ENCODE measurements at regions not wholly inside any gene's neighbourhood (a gene's known extent, or its start where the extent isn't known, plus 50 kb on each side); places are given as distances from the start of the nearest gene placed in this dataset.
"Not testable (repeated sequence)": the region's sequence is repeated elsewhere in the genome, so short reads cannot be mapped to it uniquely, and the experiment has no call there.

DNA sequence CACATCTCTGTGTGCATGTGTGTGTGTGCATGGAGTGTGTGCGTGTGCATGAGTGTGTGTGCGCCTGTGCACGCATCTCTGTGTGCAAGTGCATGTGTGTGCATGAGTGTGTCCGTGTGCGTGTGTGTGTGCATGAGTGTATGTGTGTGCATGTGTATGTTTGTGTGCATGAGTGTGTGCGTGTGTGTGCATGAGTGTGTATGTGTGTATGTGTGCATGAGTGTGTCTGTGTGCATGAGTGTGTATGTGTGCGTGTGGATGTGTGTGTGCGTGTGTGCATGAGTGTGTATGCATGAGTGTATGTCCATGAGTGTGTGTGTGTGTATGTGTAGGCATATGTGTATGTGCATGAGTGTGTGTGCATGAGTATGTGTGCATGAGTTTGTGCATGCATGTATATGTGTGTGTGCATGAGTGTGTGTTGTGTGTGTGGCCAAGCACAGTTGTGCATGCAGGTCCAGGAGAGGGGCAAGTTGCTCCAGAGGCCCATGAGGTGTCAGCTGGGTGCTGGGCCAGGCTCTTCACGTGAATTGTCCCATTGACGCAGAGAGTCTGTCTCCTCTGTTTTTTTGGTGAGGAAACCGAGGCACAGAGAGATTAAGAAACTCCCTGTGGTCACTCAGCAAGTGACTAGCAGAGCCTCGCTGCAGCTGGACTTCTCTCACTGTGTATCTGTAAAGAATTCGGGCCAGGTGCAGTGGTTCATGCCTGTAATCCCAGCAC, 75.5 kb downstream of the ASB1 start:
- DNase-seq (ENCODE audit: low read depth), result no peak

DNA sequence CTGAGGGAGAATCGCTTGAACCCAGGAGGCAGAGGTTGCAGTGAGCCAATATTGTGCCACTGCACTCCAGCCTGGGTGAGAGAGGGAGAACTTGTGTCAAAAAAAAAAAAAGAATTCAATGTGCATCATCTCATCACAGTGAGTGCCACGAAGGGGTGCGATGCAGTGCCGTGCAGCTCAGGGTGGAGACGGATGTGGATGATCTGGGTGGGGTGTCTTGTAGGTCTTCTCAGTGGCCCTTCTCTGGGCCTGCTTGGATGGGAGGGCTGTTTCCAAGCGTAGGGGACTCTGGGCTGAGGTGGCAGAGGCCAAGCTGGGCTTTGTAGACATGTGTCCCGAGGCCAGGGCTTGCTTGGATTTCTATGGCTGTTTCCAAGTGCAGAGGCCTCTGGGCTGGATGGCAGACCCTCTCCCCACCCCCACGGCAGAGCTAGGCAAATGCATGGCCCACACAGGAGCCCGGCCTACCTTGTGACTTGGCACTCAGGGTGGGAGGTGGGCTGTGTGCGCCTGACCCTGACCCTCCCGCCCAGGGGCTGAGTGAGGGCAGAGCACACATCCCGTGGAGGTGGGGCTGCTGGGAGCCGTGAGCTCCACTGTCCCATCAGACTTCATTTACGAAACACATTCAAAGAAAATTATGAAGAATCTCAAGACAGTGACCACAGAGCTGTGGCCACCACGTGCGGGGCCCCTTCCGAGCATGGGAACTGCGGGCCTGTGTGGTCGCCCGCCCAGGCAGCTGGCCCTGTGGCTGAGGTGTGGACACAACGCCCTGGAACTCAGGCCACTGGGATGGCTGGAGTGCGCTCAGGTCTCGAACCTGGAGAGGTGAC, 76.4 kb downstream of the ASB1 start:
- DNase-seq (ENCODE audit: low read depth), result no peak

DNA sequence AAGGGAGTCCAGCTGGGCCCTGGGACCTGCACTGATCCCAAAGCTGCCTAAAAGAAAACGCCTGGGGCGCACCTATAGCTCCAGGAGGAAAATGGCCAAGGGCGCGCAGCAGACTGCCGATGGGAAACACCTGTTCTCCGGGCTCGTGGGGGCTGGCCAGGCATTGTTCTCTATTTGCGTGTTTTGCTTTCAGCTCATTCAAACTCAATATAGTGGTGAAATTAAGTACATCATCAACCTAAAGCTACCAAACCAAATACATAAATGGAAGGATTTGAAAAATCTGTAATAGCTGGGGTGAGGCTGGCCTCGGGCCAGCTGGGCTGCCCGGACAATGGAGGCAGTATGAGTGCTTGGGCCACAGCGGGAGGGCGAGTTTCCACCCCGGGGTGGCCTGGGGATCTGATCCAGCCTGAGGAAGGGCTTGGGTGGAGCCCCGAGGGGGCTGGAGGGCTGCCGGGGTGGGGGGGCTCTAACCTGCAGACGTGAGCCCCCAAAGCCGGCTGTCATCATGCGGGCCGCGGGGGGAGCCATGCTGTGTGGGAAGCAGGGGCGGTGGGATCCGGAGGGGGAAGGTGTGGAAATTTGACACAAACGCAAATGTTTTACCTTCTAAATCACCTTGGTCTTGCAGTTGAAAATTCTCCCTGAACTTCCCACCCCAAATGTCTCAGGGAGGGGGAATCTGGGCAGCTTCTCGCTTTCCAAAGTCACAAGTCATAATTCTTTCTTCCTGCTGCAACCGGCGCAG, 77.6 kb downstream of the ASB1 start:
- no peak for DNase-seq (ENCODE audit: low read depth)

DNA sequence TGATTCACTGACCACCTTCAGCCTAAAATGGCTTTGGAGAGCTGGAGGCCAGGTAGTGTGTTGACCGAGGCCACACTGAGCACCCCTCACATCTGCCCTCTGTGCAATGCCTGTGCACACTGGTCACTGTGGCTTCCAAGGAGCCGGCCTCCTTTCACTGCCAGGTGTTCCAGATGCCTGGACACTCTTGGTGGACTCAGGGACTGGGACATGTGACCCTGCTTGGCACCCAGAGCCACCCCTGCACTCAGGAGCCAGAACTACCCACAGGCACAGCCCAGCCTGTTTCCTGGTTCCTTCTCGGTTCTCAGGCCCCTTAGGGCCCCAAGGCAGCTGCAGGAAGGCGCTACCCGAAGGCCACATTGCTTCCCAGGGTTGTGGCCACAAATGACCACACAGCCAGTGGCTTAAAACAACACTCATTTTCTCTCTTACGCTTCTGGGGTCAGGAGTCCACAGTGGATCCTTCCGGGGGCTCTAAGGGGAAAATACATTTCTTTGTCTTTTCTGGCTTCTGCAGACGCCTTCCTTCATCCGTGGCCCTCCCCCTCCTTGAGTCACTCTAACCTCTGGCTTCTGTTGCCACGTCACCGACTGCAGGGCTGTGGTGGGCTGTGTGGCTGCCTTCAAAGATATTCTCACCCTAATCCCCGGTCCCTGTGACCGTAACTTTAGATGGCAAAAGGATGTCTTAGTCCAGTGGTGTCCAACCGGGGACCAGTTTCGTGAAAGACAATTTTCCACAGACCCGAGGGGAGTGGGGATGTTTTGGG, 78.6 kb downstream of the ASB1 start:
- DNase-seq (ENCODE audit: low read depth), result no peak

DNA sequence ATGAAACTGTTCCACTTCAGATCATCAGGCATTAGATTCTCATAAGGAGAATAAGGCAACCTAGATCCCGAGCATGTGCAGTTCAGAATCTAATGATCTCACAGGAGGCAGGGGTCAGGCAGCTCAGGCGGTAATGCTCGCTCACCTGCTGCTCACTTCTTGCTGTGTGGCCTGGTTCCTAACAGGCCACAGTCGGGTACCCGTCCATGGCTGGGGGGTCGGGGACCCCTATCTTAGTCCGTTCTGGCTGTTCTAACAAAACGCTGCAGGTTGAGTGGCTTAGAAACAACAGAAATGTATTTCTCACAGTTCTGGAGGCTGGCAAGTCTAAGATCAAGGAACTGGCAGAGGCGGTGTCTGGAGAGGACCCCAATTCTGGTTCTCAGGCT, 79.2 kb downstream of the ASB1 start:
- DNase-seq (ENCODE audit: low read depth), result no peak

DNA sequence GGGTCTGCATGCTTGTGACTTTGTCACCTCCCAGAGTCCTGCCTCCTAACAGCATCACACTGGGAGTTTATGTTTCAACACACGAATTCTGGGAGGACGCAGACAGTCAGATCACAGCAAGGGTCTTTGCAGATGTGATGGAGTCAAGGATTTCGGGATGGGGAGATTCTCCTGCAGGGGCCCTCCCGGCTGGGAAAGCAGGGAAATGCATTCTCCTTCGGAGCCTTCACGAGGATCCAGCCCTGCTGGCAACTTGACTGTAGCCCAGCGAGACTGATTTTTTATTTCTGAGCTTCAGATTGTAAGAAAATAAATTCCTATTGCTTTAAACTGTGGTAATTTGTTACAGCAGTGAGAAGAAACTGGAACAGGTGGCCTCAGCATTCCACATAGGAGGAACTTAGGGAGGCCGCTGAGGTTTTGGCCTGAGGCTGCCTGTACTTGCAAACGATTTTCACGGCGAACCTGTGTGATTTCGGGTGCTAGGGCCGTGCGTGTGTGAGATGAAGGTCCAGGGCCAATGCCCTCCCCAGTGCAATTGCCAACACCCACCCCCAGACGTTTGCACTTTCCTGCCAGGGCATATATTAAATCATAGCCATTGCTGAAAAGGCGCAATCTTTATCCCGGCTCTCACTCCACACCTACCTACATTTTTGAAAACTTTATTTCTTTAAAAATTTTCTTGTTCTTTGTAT, 79.8 kb downstream of the ASB1 start:
- DNase-seq (ENCODE audit: low read depth), result no peak

DNA sequence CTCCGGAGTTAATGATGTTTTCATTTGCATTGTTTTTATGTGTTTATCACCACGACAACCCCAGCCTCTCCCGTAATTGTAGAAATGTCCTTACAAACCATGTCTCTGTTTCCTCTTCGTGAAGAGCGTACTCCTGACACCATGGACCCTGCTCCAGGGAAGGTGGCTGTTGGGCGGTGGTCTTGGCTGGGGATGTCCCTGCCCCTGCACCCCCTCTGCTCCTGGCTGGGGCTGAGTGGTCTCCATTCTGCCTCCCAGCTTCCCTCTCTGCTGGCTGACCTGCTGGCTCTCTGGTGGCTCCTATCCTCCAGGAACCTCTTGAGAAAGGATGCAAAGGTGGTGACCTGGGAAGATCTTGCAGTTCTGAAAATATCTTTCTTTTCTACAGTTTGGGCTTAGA, 81.1 kb downstream of the ASB1 start:
- no peak for DNase-seq (ENCODE audit: low read depth)

DNA sequence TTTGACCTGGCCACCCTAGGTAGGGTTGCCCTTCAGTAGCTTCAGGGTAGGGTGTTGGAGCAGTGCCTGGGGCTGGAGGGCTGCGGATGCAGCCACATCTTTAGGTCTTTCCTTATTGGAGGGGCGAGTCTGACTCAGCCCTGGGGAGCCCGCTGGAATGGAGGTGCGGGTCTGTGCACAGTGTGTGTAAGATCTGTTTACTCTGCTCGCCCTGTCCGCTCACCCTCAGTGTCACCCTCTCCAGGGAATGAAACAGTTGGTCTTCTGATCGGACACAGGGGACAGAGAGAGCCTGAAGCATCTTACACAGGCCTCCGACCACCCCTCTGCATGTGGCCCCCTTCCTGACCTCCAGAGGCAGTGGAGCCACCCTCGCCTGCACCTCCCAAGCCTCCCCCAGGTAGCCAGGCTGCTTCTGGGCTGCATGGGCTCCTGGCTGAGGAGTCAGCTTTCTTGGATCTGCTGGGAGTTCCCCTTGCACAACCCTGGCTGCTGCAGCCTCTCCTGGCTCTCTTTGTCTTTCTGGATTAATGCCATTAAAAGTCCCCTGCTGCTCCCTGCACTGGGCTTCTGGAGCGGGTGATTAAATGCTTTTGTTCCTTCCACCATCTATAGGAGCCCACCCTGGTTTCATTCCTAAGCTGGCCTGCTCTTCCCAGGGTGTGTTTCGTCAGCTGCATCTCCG, 82.6 kb downstream of the ASB1 start:
- no peak for DNase-seq (ENCODE audit: low read depth)

DNA sequence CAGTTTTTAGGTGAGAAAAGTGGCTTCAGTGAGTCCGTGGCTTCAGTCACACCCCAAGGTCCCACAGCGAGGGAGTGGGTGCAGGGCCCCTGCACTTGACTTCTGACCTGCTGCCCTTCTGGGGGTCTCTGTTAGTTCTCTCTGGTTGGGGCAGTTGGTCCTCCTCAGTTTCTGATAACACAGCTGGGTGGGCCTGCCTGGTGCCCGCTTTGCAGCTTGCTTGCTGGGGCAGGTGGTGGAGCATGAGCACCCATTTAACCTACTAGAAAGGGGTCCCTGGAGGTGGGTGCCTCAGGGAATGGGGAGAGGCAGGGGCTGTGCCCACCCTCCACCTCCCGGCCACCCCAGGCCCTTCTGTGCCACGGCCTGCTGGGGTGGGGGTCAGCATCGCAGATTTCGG, 83.2 kb downstream of the ASB1 start:
- DNase-seq (ENCODE audit: low read depth), result no peak

DNA sequence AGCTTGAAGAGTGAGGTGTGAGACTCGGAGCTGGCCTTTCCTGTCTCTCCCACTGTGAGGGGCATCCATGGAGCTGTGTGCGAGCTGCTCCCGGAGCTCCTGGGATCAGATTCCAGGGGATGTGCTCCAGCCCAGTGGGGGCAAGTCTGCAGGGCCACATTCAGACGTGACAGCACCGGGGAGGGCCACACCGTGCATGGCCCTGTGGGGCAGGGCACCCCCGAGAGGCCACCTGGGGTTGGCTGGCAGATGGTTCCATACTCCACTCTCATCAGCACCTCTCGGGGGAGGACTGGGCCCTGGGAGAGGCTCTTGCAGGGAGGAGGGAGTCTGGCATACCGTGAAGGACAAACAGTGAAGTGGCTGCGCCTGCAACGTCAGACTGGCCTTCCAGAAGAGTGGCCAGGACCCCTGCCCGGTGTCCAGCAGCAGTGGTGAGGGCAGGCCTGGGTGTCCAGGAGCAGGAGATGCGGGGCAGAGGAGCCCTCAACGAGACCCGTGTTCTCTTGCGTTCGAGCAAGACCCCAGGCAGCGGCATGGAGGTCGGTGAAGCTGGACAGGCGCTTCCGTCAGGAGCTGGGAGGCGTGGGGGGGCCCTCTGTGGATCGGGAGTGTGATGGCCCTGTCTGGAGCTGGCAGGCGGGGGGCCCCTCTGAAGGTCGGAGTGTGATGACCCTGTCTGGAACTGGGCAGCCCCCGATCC, 84.3 kb downstream of the ASB1 start:
- DNase-seq (ENCODE audit: low read depth), result no peak

DNA sequence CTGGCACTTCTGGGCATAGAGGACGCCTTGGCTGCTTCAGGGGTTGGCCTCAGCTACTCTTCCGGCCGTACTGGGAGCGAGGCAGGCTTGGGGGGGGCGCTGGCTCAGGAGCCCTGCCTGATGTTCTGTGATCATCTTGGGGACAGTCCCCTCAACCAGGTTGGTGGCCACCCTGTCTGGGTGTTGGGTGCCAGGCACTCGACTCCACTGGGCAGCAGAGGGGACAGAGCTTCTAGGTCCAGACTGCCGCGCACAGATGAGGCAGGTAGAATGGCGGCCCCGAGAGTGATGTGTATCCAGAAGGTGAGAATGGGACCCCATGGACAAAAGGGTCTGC, 84.9 kb downstream of the ASB1 start:
- DNase-seq (ENCODE audit: low read depth), result no peak

DNA sequence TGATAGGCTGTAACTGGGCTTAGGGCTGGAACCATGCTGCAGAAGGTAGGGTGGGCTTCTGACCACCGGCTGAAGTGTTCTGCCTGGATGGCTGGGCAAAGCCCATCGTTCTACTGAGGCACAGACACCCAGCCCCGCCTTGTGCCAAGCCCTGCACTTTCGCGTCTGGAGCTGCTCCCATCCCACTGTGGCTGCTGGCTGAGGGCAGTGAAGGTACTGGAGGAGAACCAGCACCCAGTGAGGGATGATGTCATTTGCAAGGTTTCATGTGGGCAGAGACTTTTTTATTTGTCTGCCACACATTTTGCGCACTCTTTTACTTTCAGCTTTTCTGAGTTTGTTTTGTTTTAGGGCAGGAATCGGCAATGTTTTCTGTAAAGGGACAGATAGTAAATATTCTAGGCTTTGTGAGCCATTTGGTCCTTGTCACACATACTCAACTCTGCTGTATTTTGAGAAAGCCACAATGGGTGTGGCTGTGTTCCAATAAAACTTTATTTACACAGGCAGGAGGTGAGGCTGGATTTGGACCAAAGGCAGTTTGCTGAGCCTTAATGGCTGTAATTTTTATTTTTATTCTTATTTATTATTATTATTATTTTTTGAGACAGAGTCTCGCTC, 85.6 kb downstream of the ASB1 start:
- no peak for DNase-seq (ENCODE audit: low read depth)

DNA sequence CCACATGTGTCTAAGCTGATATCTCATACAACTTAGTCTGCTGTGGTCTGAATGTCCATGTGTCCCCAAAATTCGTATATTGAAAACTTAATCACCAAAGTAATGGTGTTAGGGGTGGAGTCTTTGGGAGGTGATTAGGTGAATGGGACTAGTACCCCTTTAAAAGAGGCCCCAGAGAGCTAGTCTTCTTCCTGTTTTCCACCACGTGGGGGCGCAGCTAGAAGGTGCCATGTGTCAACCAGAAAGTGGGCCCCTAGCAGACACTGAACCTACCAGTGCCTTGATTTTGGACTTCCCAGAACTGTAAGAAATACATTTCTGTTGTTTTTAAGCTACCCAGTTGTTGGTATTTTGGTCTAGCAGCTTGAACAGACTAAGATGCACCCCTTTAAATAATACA, 86.6 kb downstream of the ASB1 start:
- peak; percentile 25 for DNase-seq (ENCODE audit: low read depth)

DNA sequence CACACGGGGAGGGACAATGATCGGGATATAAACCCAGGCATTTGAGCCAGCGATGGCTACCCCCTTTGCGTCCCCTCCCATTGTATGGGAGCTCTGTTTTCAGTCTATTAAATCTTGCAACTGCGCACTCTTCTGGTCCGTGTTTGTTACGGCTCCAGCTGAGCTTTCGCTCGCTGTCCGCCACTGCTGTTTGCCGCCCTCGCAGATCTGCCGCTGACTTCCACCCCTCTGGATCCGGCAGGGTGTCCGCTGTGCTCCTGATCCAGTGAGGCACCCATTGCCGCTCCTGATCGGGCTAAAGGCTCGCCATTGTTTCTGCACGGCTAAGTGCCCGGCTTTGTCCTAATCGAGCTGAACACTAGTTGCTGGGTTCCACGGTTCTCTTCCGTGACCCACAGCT, 87.3 kb downstream of the ASB1 start:
- not testable (repeated sequence) for DNase-seq (ENCODE audit: low read depth)

DNA sequence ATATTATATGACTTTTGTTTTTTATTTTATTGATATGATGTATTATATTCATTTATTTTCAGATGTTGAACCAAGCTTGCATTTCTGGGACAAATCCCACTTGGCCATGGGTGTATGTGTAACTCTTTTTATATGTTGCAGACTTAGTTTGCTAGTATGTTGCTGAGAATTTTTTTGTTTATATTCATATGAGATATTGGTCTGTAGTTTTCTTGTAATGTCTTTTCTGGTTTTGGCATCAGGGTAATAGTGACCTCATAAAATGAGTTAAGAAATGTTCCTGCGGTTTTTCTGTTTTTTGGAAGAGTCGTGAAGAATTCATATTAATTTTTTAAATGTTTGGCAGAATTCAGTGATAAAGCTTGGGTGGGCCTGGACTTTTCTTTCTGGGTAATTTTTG, 88.7 kb downstream of the ASB1 start:
- no peak for DNase-seq (ENCODE audit: low read depth)

DNA sequence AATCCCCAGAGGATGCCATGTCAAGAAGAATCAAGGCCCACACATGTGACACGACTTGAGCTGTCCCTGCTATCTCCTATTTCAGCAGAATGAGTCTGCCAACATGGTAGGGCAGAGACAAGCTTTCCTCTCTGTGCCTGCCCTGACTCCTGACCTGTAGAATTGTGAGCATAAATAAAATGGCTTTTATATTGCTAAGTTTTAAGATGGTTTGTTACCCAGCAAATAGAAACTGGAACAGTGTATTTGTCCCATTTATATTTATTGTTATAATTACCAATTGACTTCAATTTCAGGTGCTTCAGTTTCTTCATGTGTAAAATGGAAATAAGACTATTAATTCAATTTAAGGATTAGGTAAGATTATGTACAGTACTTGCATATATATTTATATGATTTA, 90.5 kb downstream of the ASB1 start:
- no peak for DNase-seq (ENCODE audit: low read depth)

DNA sequence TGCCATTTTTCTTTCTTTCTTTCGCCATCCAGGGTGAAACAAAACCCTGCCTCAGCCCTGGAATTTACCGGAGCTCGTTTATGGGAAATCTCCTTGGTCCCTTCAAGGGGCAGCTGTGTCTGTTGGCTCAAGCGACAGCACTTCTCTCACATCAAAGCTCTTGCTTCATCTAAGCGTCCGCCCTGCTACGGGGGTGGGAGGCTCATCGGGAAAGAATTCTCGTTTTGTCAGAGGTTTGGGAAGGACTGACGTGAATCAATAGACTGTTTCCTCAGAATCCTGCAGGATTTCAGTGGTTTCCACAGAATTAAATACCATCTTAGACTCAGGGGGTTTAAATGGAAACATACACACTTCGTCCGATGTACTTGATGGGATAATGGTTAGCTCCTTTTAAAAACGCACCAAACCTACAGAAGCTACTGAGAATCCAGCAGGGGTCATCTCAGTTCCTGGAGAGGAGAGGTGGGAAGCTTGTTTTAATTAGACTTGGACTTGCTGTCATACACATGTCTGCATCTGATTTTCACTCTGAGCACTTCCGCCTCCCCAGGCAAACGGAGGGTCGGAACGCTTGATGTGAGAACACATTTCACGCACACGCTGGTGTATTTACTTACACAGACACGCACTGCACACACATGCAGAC, 91.6 kb downstream of the ASB1 start:
- DNase-seq (ENCODE audit: low read depth), result no peak

DNA sequence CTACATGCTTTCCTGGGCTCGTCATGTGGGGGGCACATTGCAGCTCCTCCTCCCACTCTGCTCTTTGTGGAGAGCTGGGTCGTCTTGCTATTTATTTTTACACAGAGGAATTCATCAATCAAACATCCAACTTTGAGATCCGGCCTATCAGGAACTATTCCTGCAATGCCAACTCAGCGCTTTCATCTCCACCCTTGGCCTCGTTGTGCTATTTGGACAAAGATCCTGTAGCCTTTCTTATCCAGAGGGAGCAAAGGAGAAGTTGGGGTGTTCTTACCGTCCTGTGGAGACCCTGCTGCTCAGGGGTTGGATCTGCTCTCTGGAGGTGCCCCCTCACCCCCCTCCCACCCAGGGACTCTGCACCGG, 92.1 kb downstream of the ASB1 start:
- no peak for DNase-seq (ENCODE audit: low read depth)

DNA sequence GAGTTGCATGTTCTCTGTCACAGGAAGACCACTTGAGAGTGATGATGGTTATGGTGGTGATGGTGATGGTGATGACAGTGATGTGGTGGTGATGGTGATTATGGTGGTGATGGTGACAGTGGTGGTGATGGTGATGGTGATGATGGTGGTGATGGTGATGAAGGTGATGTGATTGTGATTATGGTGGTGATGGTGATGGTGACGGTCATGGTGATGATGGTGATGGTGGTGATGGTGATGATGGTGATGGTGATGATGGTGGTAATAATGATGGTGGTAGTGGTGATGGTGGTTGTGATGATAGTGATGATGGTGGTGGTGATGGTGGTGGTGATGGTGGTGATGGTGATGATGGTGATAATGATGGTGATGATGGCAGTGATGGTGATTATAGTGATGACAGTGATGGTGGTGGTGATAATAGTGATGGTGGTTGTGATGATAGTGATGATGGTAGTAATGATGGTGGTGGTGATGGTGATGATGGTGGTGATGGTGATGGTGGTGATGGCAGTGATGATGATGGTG, 93.7 kb downstream of the ASB1 start:
- no peak for DNase-seq (ENCODE audit: low read depth)
